ENCODE measurements at regions not wholly inside any gene's neighbourhood (a gene's known extent, or its start where the extent isn't known, plus 50 kb on each side); places are given as distances from the start of the nearest gene placed in this dataset.

- Histone ChIP-seq H3K4me3 (ENCODE audit: low read length) (no peak overlapping the region), H3K9ac (ENCODE audit: extremely low read depth, low read length, poor library complexity, severe bottlenecking) (no peak overlapping the region), H3K27ac (ENCODE audit: low read depth, low read length) (no peak overlapping the region), H3K9me3 (ENCODE audit: control insufficient read depth, low read length) (no peaks in the 10 kb centered on the region), H3K36me3 (ENCODE audit: control insufficient read depth, insufficient read depth, low read length) (no peaks in the 10 kb centered on the region), H3K4me1 (ENCODE audit: control insufficient read depth, insufficient read depth, low read length) (peaks cover 5% of the 10 kb centered on the region), H3K27me3 (ENCODE audit: control insufficient read depth, insufficient read depth, low read length, poor library complexity, severe bottlenecking) (no peaks in the 10 kb centered on the region)
- no peak for DNase-seq
- no peak for TF ChIP-seq CTCF (conservative IDR thresholded peaks at IDR 0.05)
- whole genome bisulfite sequencing, 2 experiments (ENCODE audit: insufficient coverage in 1 of 2, insufficient read length in 1 of 2) = 100% methylated on average over 1 to 2 of the region's 2 CpGs
- no peak overlapping the region for H3K27ac Mint-ChIP-seq
- H3K36me3 Mint-ChIP-seq (ENCODE audit: low read depth) = no peaks in the 10 kb centered on the region
- H3K4me3 Mint-ChIP-seq = no peak overlapping the region
- H3K4me1 Mint-ChIP-seq = peaks cover 6% of the 10 kb centered on the region
- H3K27me3 Mint-ChIP-seq (ENCODE audit: insufficient read depth) = no peaks in the 10 kb centered on the region
- no peaks in the 10 kb centered on the region for H3K9me3 Mint-ChIP-seq
These were observed 292.4 kb upstream of the SETBP1 start for GRCh38 chr18:44388329-44388728.

- peaks cover 9% of the 10 kb centered on the region for H3K4me1 Mint-ChIP-seq
- H3K4me1 ChIP-seq (ENCODE audit: control insufficient read depth, insufficient read depth, low read length) = peaks cover 5% of the 10 kb centered on the region
- no peak overlapping the region for H3K4me3 Mint-ChIP-seq
- no peaks in the 10 kb centered on the region for H3K9me3 Mint-ChIP-seq
- no peak overlapping the region for H3K27ac Mint-ChIP-seq
- no peak overlapping the region for H3K4me3 ChIP-seq (ENCODE audit: low read length)
- DNase-seq = no peak
- H3K27me3 ChIP-seq (ENCODE audit: control insufficient read depth, insufficient read depth, low read length, poor library complexity, severe bottlenecking) = no peaks in the 10 kb centered on the region
- no peaks in the 10 kb centered on the region for H3K36me3 ChIP-seq (ENCODE audit: control insufficient read depth, insufficient read depth, low read length)
- no peaks in the 10 kb centered on the region for H3K36me3 Mint-ChIP-seq (ENCODE audit: low read depth)
- H3K9me3 ChIP-seq (ENCODE audit: control insufficient read depth, low read length) = no peaks in the 10 kb centered on the region
- no peak overlapping the region for H3K27ac ChIP-seq (ENCODE audit: low read depth, low read length)
- no peak for TF ChIP-seq CTCF (conservative IDR thresholded peaks at IDR 0.05)
- no peaks in the 10 kb centered on the region for H3K27me3 Mint-ChIP-seq (ENCODE audit: insufficient read depth)
- H3K9ac ChIP-seq (ENCODE audit: extremely low read depth, low read length, poor library complexity, severe bottlenecking) = no peak overlapping the region
These were observed 287.8 kb upstream of the SETBP1 start for GRCh38 chr18:44392933-44393332.

- H3K4me3 Mint-ChIP-seq = no peak overlapping the region
- 92% methylated on average over 2 of the region's 2 CpGs for WGBS, 2 experiments (ENCODE audit: insufficient coverage in 1 of 2, insufficient read length in 1 of 2)
- no peaks in the 10 kb centered on the region for H3K36me3 ChIP-seq (ENCODE audit: control insufficient read depth, insufficient read depth, low read length)
- no peaks in the 10 kb centered on the region for H3K9me3 Mint-ChIP-seq
- H3K4me1 Mint-ChIP-seq = peaks cover 9% of the 10 kb centered on the region
- H3K4me3 ChIP-seq (ENCODE audit: low read length) = no peak overlapping the region
- no peaks in the 10 kb centered on the region for H3K27me3 Mint-ChIP-seq (ENCODE audit: insufficient read depth)
- no peaks in the 10 kb centered on the region for H3K36me3 Mint-ChIP-seq (ENCODE audit: low read depth)
- H3K9ac ChIP-seq (ENCODE audit: extremely low read depth, low read length, poor library complexity, severe bottlenecking) = no peak overlapping the region
- H3K9me3 ChIP-seq (ENCODE audit: control insufficient read depth, low read length) = no peaks in the 10 kb centered on the region
- H3K27me3 ChIP-seq (ENCODE audit: control insufficient read depth, insufficient read depth, low read length, poor library complexity, severe bottlenecking) = no peaks in the 10 kb centered on the region
- DNase-seq = no peak
- no peak overlapping the region for H3K27ac Mint-ChIP-seq
- peaks cover 5% of the 10 kb centered on the region for H3K4me1 ChIP-seq (ENCODE audit: control insufficient read depth, insufficient read depth, low read length)
- no peak overlapping the region for H3K27ac ChIP-seq (ENCODE audit: low read depth, low read length)
- TF ChIP-seq CTCF (conservative IDR thresholded peaks at IDR 0.05) = no peak
These were observed 287.3 kb upstream of the SETBP1 start for GRCh38 chr18:44393406-44393805.

Data from endodermal cell (in vitro differentiated cells).